ENCODE measurements at regions not wholly inside any gene's neighbourhood (a gene's known extent, or its start where the extent isn't known, plus 50 kb on each side); places are given as distances from the start of the nearest gene placed in this dataset.
"Not testable (repeated sequence)": the region's sequence is repeated elsewhere in the genome, so short reads cannot be mapped to it uniquely, and the experiment has no call there.

DNA sequence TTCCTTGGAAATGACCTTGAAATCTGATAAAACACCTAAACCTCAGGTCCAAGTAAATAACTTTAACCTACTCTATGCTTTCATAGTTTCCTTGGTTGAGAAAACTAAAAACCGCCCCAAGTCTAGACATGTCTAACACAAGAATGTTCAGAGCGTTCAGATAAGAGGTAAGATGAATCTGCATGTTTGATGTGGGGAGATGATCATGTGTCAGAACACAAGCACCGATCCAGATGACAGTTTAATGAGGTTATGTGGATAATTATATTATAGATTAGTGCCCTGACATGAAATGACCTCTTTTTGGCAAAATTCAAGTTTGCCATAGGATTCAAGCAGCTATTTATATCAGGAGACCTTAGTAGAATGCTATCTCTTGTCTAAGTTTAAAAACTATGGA, 729.8 kb upstream of the SOX11 start:
- DNase-seq = no peak

DNA sequence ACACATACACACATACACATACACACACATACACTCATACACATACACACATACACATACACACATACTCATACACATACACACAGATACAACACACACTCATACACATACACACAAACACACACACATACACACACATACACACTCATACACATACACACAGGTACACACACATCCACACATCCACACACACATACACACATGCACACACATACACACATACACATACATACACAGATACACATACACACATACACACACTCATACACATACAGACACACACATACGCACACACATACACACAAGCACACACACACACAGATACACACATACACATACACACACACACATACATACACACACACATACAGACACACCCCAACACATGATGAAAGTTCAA, 729.1 kb upstream of the SOX11 start:
- no peak for DNase-seq

DNA sequence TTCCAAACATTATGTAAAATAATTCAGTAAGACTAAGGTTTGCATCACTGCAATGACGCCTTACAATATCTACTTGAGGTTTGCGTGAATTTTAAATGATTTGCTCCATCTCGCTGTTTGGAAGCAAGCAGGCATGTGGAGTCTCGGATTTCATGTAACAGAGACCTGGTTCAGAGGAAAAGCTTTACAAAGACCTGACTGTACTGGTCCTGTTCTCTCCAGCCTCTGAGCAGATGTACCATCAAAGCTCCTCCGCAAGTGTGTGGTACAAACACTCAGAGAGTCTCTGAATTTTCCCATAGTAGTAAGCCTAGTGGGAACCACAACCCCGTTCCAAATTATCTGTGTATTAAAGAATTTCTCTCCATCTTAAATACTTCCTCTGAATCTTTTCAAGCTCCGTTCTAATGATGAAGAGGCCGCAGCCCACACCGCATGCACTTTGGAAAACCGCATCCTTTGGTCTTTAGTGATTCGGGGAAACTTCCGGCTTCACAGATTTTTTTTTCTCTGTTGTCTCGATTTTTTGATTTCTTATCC, 728.1 kb upstream of the SOX11 start:
- no peak for DNase-seq

DNA sequence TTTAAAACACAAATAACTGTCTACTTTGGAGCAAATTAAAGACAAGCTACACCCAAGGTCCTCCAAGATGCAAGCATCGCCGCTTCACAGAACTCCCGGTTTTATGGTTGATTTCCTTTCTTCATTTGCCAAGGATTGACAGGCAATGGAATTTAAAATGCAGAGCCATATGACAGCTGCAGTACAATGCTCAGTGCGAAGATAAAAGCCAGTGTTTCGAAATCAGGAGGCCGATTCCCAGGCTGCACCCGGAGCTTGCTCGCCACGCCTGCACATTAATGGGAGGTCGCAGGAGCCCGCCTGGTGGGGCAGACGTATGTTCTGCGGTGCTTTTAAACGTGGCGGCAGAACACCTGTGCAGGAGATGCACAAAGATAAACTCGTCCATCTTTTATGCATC, 727.6 kb upstream of the SOX11 start:
- DNase-seq = no peak

DNA sequence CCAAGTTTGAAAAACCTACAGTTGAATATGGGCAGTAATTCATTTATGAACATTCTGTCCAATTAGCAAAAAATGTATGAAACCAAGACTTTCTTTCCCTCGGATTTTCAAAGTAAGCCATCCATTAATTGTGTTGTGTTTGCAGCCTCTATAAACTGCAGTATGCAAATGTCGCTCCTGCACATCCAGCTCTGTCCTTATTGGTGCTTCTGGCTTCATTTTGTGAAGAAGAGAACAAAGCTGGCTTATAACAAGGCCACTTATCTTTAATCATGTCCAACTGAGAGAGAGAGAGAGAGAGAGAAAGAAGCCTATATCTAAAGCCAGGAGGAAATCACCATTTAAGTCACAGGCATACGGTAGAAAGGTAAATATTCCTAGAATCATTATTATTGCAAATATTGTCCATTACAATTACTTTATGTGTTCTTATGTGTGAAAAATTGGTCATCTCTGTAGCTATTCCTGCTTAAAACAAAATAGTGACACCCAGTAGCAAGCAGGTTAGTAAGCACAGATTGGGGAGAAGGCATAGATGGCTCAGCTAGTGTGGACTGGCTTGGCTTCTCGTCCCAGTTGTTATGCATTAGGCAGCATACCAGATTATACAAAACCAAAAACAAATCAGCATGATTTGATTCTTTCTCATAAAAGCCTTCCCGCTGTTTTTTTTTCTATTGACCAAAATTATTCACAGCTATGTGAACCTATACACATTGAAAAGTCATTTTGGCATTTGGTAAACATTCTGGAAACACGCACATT, 726.4 kb upstream of the SOX11 start:
- DNase-seq = no peak

- DNase-seq = no peak
Measured at GRCh38 chr2:4967206-4967605, 725.0 kb upstream of the SOX11 start.

DNA sequence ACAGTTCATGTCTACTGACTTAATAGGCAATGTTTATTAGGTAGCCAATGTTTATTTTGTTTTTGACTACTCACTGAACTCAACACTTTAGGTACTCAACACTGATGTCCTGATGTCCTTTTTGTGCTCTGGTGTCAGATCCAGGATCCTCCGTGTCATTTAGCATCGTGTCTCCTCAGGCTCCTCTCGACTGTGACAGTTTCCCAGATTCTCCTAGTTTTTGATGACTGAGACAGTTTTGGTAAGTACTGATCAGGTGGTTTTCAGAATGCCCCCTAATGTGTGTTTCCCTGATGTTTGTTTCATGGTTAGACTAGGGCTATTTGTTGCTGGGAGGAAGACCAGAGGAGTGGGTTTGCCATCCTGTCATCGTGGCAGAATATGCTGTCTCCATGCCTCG, 719.7 kb upstream of the SOX11 start:
- no peak for DNase-seq

DNA sequence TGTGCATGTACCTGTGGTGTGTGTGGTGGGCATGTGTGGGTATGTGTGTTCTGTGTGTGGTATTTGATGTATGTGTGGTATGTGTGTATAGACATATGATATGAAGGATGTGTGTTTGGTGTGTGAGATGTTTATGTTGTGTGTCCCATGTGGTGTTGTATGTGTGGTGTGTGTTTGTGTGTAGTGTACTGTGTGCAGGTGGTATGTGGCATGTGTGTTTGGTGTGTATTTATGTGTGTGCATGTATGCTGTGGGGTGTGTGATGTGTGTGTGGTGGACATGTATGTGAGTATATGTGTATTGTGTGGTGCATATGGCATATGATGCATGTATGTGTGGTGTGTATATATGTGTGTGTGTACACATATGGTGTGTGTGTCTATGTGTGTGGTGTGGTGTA, 718.8 kb upstream of the SOX11 start:
- no peak for DNase-seq

- DNase-seq = no peak
Measured at GRCh38 chr2:4973973-4974372, 718.2 kb upstream of the SOX11 start.

- no peak for DNase-seq
Measured at GRCh38 chr2:4976407-4976806, 715.8 kb upstream of the SOX11 start.

- no peak for DNase-seq
Measured at GRCh38 chr2:4979111-4979510, 713.1 kb upstream of the SOX11 start.

- no peak for DNase-seq
Measured at GRCh38 chr2:4980995-4981394, 711.2 kb upstream of the SOX11 start.

GRCh38 chr2:4981802-4982409, 710.3 kb upstream of the SOX11 start:
- no peak for DNase-seq

- DNase-seq = not testable (repeated sequence)
Measured at GRCh38 chr2:4988444-4988843, 703.7 kb upstream of the SOX11 start.

GRCh38 chr2:4992226-4992625, 700.0 kb upstream of the SOX11 start:
- peak; percentile 25 for DNase-seq

DNA sequence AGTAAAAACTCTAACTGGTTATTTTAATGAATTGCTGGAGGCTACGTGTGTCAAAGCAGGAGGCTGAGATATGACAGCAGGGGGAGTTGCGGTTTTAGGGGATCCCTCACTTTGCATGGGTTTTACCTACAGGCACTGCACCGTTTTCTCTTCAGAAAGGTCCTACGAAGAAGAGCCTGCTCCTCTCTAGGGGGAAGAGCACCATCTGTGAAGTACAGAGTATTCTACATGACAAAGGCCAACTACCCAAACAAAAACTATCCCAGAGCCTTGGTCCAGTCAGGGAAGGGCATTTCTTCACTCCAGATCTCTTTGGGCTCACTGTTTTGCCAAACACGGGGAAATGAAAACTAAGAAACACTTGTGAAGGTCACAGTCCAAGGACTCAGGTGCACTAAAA, 696.7 kb upstream of the SOX11 start:
- no peak for DNase-seq

- DNase-seq = no peak
Measured at GRCh38 chr2:5007596-5007995, 684.6 kb upstream of the SOX11 start.

GRCh38 chr2:5019324-5019723, 672.9 kb upstream of the SOX11 start:
- no peak for DNase-seq

GRCh38 chr2:5020116-5020875, 671.9 kb upstream of the SOX11 start:
- DNase-seq = peak; percentile 33

DNA sequence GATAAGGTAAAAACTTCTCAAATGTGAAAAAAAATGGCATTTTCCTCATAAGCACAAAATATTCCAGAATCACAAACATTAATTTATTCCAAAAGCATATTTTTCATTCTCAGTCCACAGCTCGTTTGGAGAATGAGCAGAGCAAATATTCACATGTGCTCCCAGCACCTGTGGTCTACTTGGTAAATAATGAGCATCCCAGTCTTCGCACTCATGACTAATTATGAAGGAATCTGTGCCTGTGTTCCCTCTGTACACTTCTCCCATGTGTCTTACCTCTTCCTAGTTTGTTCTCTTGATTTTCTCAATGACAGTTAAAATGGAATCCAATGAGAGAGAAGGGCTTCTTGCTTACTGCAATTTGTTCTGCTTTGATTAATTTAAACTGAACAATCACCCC, 671.0 kb upstream of the SOX11 start:
- DNase-seq = peak; percentile 64

GRCh38 chr2:5022061-5022460, 670.1 kb upstream of the SOX11 start:
- DNase-seq = peak; percentile 9

DNA sequence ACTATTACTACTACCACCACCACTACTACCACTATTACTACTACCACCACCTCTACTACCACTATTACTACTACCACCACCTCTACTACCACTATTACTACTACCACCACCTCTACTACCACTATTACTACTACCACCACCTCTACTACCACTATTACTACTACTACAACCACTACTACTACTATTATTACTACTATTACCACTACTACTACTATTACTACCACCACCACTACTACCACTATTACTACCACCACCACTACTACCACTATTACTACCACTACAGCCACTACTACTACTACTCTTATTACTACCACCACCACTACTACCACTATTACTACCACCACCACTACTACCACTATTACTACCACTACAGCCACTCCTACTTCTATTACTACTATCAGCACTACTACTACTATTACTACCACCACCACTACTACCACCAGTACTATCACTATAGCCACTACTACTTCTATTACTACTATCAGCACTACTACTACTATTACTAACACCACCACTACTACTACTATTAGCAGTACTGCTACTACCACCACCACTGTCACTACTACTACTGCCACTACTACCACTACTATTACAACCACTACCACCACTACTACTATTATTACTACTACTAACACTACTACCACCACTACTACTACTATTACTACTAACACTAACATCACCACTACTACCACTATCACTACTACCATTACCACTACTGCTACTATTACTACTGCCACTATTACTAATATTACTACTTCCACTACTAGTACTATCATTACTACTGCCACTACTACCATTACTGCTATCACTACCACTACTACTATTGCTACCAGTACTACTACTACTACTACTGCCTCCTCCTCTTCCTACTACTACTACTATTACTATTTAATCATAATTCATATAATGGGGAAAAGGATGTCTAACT, 669.2 kb upstream of the SOX11 start:
- not testable (repeated sequence) for DNase-seq

Data from SHP77 treated with DMSO at 0.1 percent for 48 hours (cell line).